HepG2 (cell line): ENCODE measurements at regions not wholly inside any gene's neighbourhood (a gene's known extent, or its start where the extent isn't known, plus 50 kb on each side); places are given as distances from the start of the nearest gene placed in this dataset.

Source experiments
- DR1 ChIP-seq: sonication (generic); formaldehyde crosslinking; IDR thresholded peaks from 2 replicates; pipeline ENCODE4 v1.8.0; 2021; ENCODE audit warnings: mild to moderate bottlenecking, missing genetic modification reagents, inconsistent platforms
- HNRNPLL ChIP-seq: fragments of 200-400 bp; formaldehyde crosslinking; IDR thresholded peaks from 2 replicates; pipeline ENCODE4 v1.6.1; 2017; ENCODE audit warnings: mild to moderate bottlenecking, low read depth, low read length; ENCODE audit not compliant: poor library complexity, severe bottlenecking
- NCOA5 ChIP-seq: sonication (generic); formaldehyde crosslinking; IDR thresholded peaks from 2 replicates; pipeline ENCODE4 v1.4.0; 2020; ENCODE audit warnings: missing genetic modification reagents
- PRDM10 ChIP-seq: sonication (generic); formaldehyde crosslinking; IDR thresholded peaks from 2 replicates; pipeline ENCODE4 v1.4.0; 2020; ENCODE audit warnings: low read depth, missing genetic modification reagents
- ZNF550 ChIP-seq: sonication (generic); formaldehyde crosslinking; IDR thresholded peaks from 2 replicates; pipeline ENCODE4 v1.4.0; 2020; ENCODE audit warnings: mild to moderate bottlenecking, missing genetic modification reagents, borderline replicate concordance
- ZNF816 ChIP-seq: sonication (generic); formaldehyde crosslinking; IDR thresholded peaks from 2 replicates; pipeline ENCODE4 v1.8.0; 2022; ENCODE audit warnings: missing genetic modification reagents, mild to moderate bottlenecking, borderline replicate concordance
- ZSCAN25 ChIP-seq: sonication (generic); formaldehyde crosslinking; IDR thresholded peaks from 2 replicates; pipeline ENCODE4 v1.8.0; 2022; ENCODE audit warnings: mild to moderate bottlenecking, missing genetic modification reagents
- TF ChIP-seq, protein P1 (sequence below): sonication (generic); formaldehyde crosslinking; IDR thresholded peaks from 2 replicates; pipeline ENCODE4 v1.4.0; 2020; ENCODE audit warnings: missing genetic modification reagents
- TF ChIP-seq, protein P2 (sequence below): sonication (generic); formaldehyde crosslinking; IDR thresholded peaks from 2 replicates; pipeline ENCODE4 v1.4.0; 2020; ENCODE audit warnings: missing genetic modification reagents, borderline replicate concordance

DNA sequence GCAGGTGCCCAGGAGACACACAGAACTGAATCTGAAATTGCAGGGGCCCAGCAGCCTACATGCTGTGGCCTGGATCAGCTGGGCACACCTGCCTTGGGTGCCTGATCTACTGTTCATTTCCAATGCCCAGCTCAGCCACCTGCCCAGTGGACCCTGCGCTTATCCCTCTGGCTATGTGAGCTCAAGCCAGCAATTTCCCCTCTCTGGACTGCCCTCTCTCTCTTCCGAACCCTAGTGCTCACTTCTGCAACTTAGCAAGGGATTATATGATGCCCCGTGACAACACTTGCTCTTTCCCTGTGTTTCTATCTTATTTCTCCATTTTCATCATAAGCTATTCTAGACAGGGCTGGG is 276.0 kb downstream of the UACA start (continued):
- TF ChIP-seq ZNF550 (CRISPR knock-in tag) = no peak
- no peak for TF ChIP-seq ZSCAN25
- TF ChIP-seq, protein P1, sequence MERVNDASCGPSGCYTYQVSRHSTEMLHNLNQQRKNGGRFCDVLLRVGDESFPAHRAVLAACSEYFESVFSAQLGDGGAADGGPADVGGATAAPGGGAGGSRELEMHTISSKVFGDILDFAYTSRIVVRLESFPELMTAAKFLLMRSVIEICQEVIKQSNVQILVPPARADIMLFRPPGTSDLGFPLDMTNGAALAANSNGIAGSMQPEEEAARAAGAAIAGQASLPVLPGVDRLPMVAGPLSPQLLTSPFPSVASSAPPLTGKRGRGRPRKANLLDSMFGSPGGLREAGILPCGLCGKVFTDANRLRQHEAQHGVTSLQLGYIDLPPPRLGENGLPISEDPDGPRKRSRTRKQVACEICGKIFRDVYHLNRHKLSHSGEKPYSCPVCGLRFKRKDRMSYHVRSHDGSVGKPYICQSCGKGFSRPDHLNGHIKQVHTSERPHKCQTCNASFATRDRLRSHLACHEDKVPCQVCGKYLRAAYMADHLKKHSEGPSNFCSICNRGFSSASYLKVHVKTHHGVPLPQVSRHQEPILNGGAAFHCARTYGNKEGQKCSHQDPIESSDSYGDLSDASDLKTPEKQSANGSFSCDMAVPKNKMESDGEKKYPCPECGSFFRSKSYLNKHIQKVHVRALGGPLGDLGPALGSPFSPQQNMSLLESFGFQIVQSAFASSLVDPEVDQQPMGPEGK (CRISPR knock-in tag) = no peak
- TF ChIP-seq ZNF816 (CRISPR knock-in tag) = no peak
- TF ChIP-seq DR1 = no peak
- TF ChIP-seq NCOA5 = no peak
- no peak for TF ChIP-seq PRDM10 (CRISPR knock-in tag)
- TF ChIP-seq, protein P2, sequence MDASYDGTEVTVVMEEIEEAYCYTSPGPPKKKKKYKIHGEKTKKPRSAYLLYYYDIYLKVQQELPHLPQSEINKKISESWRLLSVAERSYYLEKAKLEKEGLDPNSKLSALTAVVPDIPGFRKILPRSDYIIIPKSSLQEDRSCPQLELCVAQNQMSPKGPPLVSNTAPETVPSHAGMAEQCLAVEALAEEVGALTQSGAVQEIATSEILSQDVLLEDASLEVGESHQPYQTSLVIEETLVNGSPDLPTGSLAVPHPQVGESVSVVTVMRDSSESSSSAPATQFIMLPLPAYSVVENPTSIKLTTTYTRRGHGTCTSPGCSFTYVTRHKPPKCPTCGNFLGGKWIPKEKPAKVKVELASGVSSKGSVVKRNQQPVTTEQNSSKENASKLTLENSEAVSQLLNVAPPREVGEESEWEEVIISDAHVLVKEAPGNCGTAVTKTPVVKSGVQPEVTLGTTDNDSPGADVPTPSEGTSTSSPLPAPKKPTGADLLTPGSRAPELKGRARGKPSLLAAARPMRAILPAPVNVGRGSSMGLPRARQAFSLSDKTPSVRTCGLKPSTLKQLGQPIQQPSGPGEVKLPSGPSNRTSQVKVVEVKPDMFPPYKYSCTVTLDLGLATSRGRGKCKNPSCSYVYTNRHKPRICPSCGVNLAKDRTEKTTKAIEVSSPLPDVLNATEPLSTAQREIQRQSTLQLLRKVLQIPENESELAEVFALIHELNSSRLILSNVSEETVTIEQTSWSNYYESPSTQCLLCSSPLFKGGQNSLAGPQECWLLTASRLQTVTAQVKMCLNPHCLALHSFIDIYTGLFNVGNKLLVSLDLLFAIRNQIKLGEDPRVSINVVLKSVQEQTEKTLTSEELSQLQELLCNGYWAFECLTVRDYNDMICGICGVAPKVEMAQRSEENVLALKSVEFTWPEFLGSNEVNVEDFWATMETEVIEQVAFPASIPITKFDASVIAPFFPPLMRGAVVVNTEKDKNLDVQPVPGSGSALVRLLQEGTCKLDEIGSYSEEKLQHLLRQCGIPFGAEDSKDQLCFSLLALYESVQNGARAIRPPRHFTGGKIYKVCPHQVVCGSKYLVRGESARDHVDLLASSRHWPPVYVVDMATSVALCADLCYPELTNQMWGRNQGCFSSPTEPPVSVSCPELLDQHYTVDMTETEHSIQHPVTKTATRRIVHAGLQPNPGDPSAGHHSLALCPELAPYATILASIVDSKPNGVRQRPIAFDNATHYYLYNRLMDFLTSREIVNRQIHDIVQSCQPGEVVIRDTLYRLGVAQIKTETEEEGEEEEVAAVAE (CRISPR knock-in tag) = no peak
- TF ChIP-seq HNRNPLL = no peak
